ENCODE measurements at regions not wholly inside any gene's neighbourhood (a gene's known extent, or its start where the extent isn't known, plus 50 kb on each side); places are given as distances from the start of the nearest gene placed in this dataset.

DNA sequence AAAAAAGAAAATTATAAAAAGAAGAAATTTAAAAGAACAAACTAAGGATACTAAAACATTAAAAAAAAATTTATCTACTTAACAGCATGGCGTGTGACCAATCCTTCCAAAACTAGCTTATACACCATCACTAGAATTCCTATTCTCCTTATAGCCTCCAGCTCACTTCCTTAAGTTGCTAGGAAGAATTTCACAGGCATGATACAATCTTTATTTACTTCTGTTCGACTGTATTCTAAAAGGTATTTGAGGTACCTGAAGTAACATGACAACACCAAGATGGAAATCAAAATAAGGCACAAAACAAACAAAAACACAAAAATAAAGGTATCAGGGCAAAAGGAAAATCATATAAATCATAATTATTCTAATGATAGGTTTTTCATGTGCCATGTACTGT, 360.7 kb downstream of the FIGN start:
- no peaks in the 10 kb centered on the region for H3K4me1 Mint-ChIP-seq (ENCODE audit: unreplicated experiment)
- no peaks in the 10 kb centered on the region for H3K36me3 Mint-ChIP-seq (ENCODE audit: low read depth, unreplicated experiment)
- H3K27ac Mint-ChIP-seq (ENCODE audit: unreplicated experiment): no peak overlapping the region
- DNase-seq (ENCODE audit: low spot score): no peak
- no peaks in the 10 kb centered on the region for H3K9me3 Mint-ChIP-seq (ENCODE audit: unreplicated experiment)
- H3K27me3 Mint-ChIP-seq (ENCODE audit: unreplicated experiment): no peaks in the 10 kb centered on the region
- TF ChIP-seq, protein P1, sequence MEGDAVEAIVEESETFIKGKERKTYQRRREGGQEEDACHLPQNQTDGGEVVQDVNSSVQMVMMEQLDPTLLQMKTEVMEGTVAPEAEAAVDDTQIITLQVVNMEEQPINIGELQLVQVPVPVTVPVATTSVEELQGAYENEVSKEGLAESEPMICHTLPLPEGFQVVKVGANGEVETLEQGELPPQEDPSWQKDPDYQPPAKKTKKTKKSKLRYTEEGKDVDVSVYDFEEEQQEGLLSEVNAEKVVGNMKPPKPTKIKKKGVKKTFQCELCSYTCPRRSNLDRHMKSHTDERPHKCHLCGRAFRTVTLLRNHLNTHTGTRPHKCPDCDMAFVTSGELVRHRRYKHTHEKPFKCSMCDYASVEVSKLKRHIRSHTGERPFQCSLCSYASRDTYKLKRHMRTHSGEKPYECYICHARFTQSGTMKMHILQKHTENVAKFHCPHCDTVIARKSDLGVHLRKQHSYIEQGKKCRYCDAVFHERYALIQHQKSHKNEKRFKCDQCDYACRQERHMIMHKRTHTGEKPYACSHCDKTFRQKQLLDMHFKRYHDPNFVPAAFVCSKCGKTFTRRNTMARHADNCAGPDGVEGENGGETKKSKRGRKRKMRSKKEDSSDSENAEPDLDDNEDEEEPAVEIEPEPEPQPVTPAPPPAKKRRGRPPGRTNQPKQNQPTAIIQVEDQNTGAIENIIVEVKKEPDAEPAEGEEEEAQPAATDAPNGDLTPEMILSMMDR (IDR thresholded peaks at IDR 0.05; ENCODE audit: unreplicated experiment): no peak
- no peak overlapping the region for H3K4me3 Mint-ChIP-seq (ENCODE audit: unreplicated experiment)

DNA sequence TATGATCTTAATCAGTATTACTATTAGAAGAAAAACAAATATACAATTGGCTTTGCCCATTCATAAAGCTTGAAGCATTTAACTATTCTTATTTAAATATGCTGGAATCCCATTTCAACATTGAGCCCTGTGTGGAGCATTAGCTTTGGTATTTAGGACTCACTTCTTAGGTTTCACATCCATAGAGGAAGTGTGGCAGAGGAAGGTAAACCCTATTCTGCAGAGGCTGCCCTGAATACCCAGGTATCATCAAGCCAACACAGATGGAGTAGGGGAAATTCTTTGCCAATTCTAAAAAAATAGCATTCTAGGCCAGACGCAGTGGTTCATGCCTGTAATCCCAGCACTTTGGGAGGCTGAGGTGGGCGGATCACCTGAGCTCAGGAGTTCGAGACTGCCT, 361.5 kb downstream of the FIGN start:
- H3K27ac Mint-ChIP-seq (ENCODE audit: unreplicated experiment): no peak overlapping the region
- no peak for DNase-seq (ENCODE audit: low spot score)

DNA sequence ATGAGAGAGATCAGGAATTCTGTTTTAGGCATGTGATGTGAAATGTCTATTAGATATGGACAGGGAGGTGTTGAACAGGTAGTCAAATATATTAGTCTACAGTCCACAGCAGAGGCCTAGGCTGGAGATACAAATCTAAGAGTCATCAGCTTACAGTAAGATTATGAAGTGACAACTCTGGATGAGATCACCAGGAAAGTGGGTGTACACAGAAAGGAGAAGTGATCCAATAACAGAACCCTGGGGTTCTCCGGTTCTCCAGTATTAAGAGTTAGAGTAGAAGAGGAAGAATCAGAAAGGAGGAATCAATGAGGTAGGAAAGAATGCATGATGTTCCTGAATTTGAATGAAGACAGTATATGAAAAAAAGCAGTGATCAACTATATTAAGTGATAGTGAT, 362.3 kb downstream of the FIGN start:
- Mint-ChIP-seq H3K27ac (ENCODE audit: unreplicated experiment) (no peak overlapping the region), H3K9me3 (ENCODE audit: unreplicated experiment) (no peaks in the 10 kb centered on the region), H3K4me1 (ENCODE audit: unreplicated experiment) (no peaks in the 10 kb centered on the region), H3K4me3 (ENCODE audit: unreplicated experiment) (no peak overlapping the region), H3K36me3 (ENCODE audit: low read depth, unreplicated experiment) (no peaks in the 10 kb centered on the region), H3K27me3 (ENCODE audit: unreplicated experiment) (no peaks in the 10 kb centered on the region)
- DNase-seq (ENCODE audit: low spot score): no peak
- TF ChIP-seq, protein P1 (IDR thresholded peaks at IDR 0.05; ENCODE audit: unreplicated experiment): no peak

More for the DNA sequence above, 361.5 kb downstream of the FIGN start:
- H3K9me3 Mint-ChIP-seq (ENCODE audit: unreplicated experiment): no peaks in the 10 kb centered on the region
- TF ChIP-seq, protein P1 (IDR thresholded peaks at IDR 0.05; ENCODE audit: unreplicated experiment): no peak
- no peaks in the 10 kb centered on the region for H3K4me1 Mint-ChIP-seq (ENCODE audit: unreplicated experiment)
- H3K4me3 Mint-ChIP-seq (ENCODE audit: unreplicated experiment): no peak overlapping the region
- H3K36me3 Mint-ChIP-seq (ENCODE audit: low read depth, unreplicated experiment): no peaks in the 10 kb centered on the region
- no peaks in the 10 kb centered on the region for H3K27me3 Mint-ChIP-seq (ENCODE audit: unreplicated experiment)

DNA sequence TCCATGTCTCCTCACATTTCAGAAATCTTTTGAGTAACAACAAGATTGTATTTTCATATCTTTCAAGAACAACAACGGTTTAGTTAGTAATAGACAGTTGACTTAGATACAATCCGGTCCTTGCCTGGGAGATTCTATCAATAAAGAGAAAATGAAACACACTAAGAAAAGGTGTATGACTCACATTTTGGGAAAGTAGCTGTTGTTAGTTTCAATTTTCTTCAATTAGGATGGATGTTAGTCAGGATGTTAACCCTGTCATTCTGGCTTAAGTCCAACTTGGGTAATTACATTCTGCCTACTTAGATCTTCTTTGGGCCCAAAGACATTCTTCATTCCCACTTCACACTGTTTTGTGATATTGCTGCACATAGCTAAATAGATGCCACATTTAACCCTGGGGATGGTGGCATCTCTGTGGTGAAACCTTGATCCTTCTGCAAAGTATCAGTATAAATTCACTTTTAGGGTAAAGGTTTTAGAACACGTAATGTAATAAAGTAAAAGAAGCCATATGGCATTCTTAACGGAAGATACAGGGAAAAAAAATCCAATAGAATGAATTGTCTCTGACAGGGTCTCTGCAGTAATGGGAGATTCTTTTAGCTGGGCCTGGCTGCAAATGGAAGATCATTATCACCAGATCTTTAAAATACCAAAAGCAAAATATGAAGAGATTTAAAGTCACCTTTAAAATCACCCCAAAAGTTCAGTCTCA, 365.5 kb downstream of the FIGN start:
- Mint-ChIP-seq H3K27ac (ENCODE audit: unreplicated experiment) (no peak overlapping the region), H3K4me1 (ENCODE audit: unreplicated experiment) (no peaks in the 10 kb centered on the region)

DNA sequence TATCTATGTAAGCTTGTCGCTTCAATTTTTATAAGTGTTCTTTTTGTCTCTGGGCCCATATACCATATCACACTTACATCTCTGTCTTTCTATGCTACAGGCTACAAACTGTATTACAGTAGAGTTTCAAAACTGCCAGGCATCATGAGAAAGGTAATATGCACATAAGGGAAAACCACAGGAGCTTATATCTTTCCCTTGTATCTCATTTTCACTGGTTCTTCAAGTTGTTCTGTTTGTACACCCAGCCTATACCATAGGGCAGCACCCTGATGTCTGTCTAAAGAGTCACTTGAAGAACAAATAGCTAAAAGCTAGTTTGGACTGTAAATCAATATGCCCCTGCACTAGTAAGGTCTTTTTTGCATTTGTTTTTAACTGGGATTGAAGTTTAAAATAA, 366.7 kb downstream of the FIGN start:
- Mint-ChIP-seq H3K27me3 (ENCODE audit: unreplicated experiment) (no peaks in the 10 kb centered on the region), H3K27ac (ENCODE audit: unreplicated experiment) (no peak overlapping the region)

More for the DNA sequence above, 365.5 kb downstream of the FIGN start:
- H3K27me3 Mint-ChIP-seq (ENCODE audit: unreplicated experiment): no peaks in the 10 kb centered on the region
- H3K36me3 Mint-ChIP-seq (ENCODE audit: low read depth, unreplicated experiment): no peaks in the 10 kb centered on the region
- H3K4me3 Mint-ChIP-seq (ENCODE audit: unreplicated experiment): no peak overlapping the region
- DNase-seq (ENCODE audit: low spot score): no peak
- no peaks in the 10 kb centered on the region for H3K9me3 Mint-ChIP-seq (ENCODE audit: unreplicated experiment)
- TF ChIP-seq, protein P1 (IDR thresholded peaks at IDR 0.05; ENCODE audit: unreplicated experiment): no peak

More for the DNA sequence above, 366.7 kb downstream of the FIGN start:
- TF ChIP-seq, protein P1 (IDR thresholded peaks at IDR 0.05; ENCODE audit: unreplicated experiment): no peak
- no peak overlapping the region for H3K4me3 Mint-ChIP-seq (ENCODE audit: unreplicated experiment)
- H3K4me1 Mint-ChIP-seq (ENCODE audit: unreplicated experiment): no peaks in the 10 kb centered on the region
- no peak for DNase-seq (ENCODE audit: low spot score)
- no peaks in the 10 kb centered on the region for H3K9me3 Mint-ChIP-seq (ENCODE audit: unreplicated experiment)
- H3K36me3 Mint-ChIP-seq (ENCODE audit: low read depth, unreplicated experiment): no peaks in the 10 kb centered on the region
